ENCODE measurements at regions not wholly inside any gene's neighbourhood (a gene's known extent, or its start where the extent isn't known, plus 50 kb on each side); places are given as distances from the start of the nearest gene placed in this dataset.

- TF ChIP-seq CTCF (IDR thresholded peaks at IDR 0.05; ENCODE audit: borderline replicate concordance, insufficient read depth, low read depth, low read length), result no peak
- H3K4me3 ChIP-seq (ENCODE audit: low read depth, low read length), result no peak overlapping the region
These were observed 1225.9 kb upstream of the MAP3K7 start for GRCh38 chr6:91812596-91813274.

- TF ChIP-seq CTCF (IDR thresholded peaks at IDR 0.05; ENCODE audit: borderline replicate concordance, insufficient read depth, low read depth, low read length), result no peak
These were observed 1218.1 kb upstream of the MAP3K7 start for GRCh38 chr6:91804981-91805380.

GRCh38 chr6:91802431-91802830 lies 1215.6 kb upstream of the MAP3K7 start:
- H3K4me3 ChIP-seq (ENCODE audit: low read depth, low read length), result no peak overlapping the region
- TF ChIP-seq CTCF (IDR thresholded peaks at IDR 0.05; ENCODE audit: borderline replicate concordance, insufficient read depth, low read depth, low read length), result no peak

More at GRCh38 chr6:91804981-91805380, 1218.1 kb upstream of the MAP3K7 start:
- H3K4me3 ChIP-seq (ENCODE audit: low read depth, low read length), result no peak overlapping the region

- no peak for TF ChIP-seq CTCF (IDR thresholded peaks at IDR 0.05; ENCODE audit: borderline replicate concordance, insufficient read depth, low read depth, low read length)
- H3K4me3 ChIP-seq (ENCODE audit: low read depth, low read length), result no peak overlapping the region
These were observed 1209.7 kb upstream of the MAP3K7 start for GRCh38 chr6:91796603-91797002.

- H3K4me3 ChIP-seq (ENCODE audit: low read depth, low read length), result no peak overlapping the region
- no peak for TF ChIP-seq CTCF (IDR thresholded peaks at IDR 0.05; ENCODE audit: borderline replicate concordance, insufficient read depth, low read depth, low read length)
These were observed 1201.6 kb upstream of the MAP3K7 start for GRCh38 chr6:91788501-91788900.

GRCh38 chr6:91786474-91787184 lies 1199.8 kb upstream of the MAP3K7 start:
- TF ChIP-seq CTCF (IDR thresholded peaks at IDR 0.05; ENCODE audit: borderline replicate concordance, insufficient read depth, low read depth, low read length), result no peak
- no peak overlapping the region for H3K4me3 ChIP-seq (ENCODE audit: low read depth, low read length)

GRCh38 chr6:91782802-91783201 lies 1195.9 kb upstream of the MAP3K7 start:
- no peak for TF ChIP-seq CTCF (IDR thresholded peaks at IDR 0.05; ENCODE audit: borderline replicate concordance, insufficient read depth, low read depth, low read length)
- H3K4me3 ChIP-seq (ENCODE audit: low read depth, low read length), result no peak overlapping the region

Measured in GM12875 (cell line).